RWPE1 (cell line): ENCODE measurements at regions not wholly inside any gene's neighbourhood (a gene's known extent, or its start where the extent isn't known, plus 50 kb on each side); places are given as distances from the start of the nearest gene placed in this dataset.

Experiments
- CTCF ChIA-PET: fragments of 350-600 bp; sonication (Branson Sonifier 250); formaldehyde crosslinking; extraction: SDS; loops from one replicate; lab custom pipeline; 2021; lab: Yijun Ruan, JAX
- POLR2A ChIA-PET: fragments of 400-600 bp; formaldehyde crosslinking; extraction: SDS; loops from one replicate; lab custom pipeline; 2020; ENCODE audit warnings: antibody characterized with exemption; ENCODE audit not compliant: low non-redundant PET; lab: Yijun Ruan, JAX
- DNase-seq: peaks from one replicate; pipeline ENCODE4 v3.0.0; 2012; ENCODE audit warnings: low spot score
- H3K27ac ChIP-seq: fragments of 450-650 bp; 2 replicates; pipeline ENCODE4 v1.5.1; 2017
- TF ChIP-seq, protein P1 (sequence below): fragments of 450-650 bp; conservative IDR thresholded peaks from 2 replicates; pipeline ENCODE4 v1.5.1; 2017; ENCODE audit warnings: low read depth, mild to moderate bottlenecking

- CTCF ChIA-PET = no interaction called here
- DNase-seq = no peak
- POLR2A ChIA-PET = no interaction called here
- TF ChIP-seq, protein P1, sequence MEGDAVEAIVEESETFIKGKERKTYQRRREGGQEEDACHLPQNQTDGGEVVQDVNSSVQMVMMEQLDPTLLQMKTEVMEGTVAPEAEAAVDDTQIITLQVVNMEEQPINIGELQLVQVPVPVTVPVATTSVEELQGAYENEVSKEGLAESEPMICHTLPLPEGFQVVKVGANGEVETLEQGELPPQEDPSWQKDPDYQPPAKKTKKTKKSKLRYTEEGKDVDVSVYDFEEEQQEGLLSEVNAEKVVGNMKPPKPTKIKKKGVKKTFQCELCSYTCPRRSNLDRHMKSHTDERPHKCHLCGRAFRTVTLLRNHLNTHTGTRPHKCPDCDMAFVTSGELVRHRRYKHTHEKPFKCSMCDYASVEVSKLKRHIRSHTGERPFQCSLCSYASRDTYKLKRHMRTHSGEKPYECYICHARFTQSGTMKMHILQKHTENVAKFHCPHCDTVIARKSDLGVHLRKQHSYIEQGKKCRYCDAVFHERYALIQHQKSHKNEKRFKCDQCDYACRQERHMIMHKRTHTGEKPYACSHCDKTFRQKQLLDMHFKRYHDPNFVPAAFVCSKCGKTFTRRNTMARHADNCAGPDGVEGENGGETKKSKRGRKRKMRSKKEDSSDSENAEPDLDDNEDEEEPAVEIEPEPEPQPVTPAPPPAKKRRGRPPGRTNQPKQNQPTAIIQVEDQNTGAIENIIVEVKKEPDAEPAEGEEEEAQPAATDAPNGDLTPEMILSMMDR = no peak
- no peak overlapping the region for H3K27ac ChIP-seq
Measured at GRCh38 chr13:22227895-22228294, 557.0 kb downstream of the FGF9 start.

GRCh38 chr13:22229916-22230315 lies 559.0 kb downstream of the FGF9 start:
- POLR2A ChIA-PET = no interaction called here
- no peak for DNase-seq
- CTCF ChIA-PET = no interaction called here
- H3K27ac ChIP-seq = no peak overlapping the region
- TF ChIP-seq, protein P1 = no peak

DNA sequence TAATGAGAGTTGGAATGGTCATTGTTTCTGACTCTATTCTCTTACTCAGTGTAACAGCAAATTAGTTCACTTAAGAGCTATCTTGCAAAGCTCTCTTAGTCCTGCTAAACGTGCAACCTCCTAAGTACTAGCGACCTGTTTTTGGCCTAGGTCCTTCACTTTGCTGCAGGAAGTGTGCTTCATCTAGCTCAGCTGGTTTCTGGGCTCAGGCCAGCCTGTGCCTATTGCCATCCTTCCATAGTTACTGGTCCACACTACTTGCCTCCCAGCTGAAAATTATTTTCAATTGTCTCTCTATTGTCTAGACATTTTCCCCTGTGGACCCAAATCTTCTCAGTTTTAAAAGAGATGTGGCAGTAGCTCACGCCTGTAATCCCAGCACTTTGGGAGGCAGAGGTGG lies 561.3 kb downstream of the FGF9 start:
- TF ChIP-seq, protein P1 = no peak
- ChIA-PET CTCF (no interaction called here), POLR2A (no interaction called here)
- no peak for DNase-seq
- H3K27ac ChIP-seq = no peak overlapping the region

- no peak overlapping the region for H3K27ac ChIP-seq
- TF ChIP-seq, protein P1 = no peak
- CTCF ChIA-PET = no interaction called here
Measured at GRCh38 chr13:22235285-22235949, 564.5 kb downstream of the FGF9 start.

GRCh38 chr13:22235950-22236290 lies 565.0 kb downstream of the FGF9 start:
- TF ChIP-seq, protein P1 = no peak
- DNase-seq = no peak
- ChIA-PET POLR2A (no interaction called here), CTCF (no interaction called here)
- no peak overlapping the region for H3K27ac ChIP-seq

More at GRCh38 chr13:22235285-22235949, 564.5 kb downstream of the FGF9 start:
- no peak for DNase-seq
- POLR2A ChIA-PET = no interaction called here

DNA sequence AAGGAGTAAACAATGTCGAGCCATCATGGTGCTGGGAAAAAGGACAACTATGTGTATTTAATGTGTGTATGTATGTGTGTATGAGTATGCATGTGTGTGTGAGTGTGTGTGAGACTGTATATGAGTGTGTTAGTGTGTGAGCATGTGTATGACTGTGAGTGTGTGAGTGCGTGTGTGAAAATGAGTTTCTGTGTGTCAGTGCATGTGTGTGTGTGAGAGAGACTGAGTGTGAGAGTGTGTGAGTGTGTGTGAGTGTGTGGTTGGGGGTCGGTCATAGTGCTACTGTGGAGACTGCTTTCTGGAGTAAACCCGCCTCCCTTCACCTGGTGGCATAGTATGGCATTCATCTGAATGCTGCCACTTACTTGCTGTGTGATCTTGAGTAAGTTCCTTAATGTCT lies 567.4 kb downstream of the FGF9 start:
- CTCF ChIA-PET = no interaction called here
- DNase-seq = no peak
- no peak overlapping the region for H3K27ac ChIP-seq
- TF ChIP-seq, protein P1 = no peak
- POLR2A ChIA-PET = no interaction called here
